C4-2B (cell line): ENCODE measurements at regions not wholly inside any gene's neighbourhood (a gene's known extent, or its start where the extent isn't known, plus 50 kb on each side); places are given as distances from the start of the nearest gene placed in this dataset.

ENCODE experiments used
- CTCF ChIP-seq: fragments of 450-650 bp; conservative IDR thresholded peaks from 2 replicates; pipeline ENCODE4 v1.5.1; 2017; ENCODE audit warnings: mild to moderate bottlenecking
- ZFX ChIP-seq: fragments of 450-650 bp; IDR thresholded peaks from 2 replicates; pipeline ENCODE4 v1.6.1; 2017

- TF ChIP-seq CTCF (no peak), ZFX (no peak)
These were observed 639.7 kb downstream of the TRIML1 start for GRCh38 chr4:188778905-188779304.
